ENCODE measurements at regions not wholly inside any gene's neighbourhood (a gene's known extent, or its start where the extent isn't known, plus 50 kb on each side); places are given as distances from the start of the nearest gene placed in this dataset.

GRCh38 chr10:106520698-106521097, 643.8 kb downstream of the SORCS1 start:
- no peak overlapping the region for H3K4me3 Mint-ChIP-seq
- ChIA-PET CTCF (no interaction called here), POLR2A (no interaction called here)
- H3K27ac Mint-ChIP-seq = no peak overlapping the region
- no peaks in the 10 kb centered on the region for H3K27me3 Mint-ChIP-seq
- H3K36me3 Mint-ChIP-seq (ENCODE audit: low read depth) = no peaks in the 10 kb centered on the region
- ATAC-seq (no peak), DNase-seq (no peak)
- intact Hi-C loops (cut with micrococcal nuclease) = no loop called here
- TF ChIP-seq CTCF (IDR thresholded peaks at IDR 0.05) = no peak
- H3K9me3 Mint-ChIP-seq = peaks cover 2% of the 10 kb centered on the region
- H3K4me1 Mint-ChIP-seq (ENCODE audit: low read depth) = no peaks in the 10 kb centered on the region

GRCh38 chr10:106519376-106520030, 645.0 kb downstream of the SORCS1 start:
- CTCF ChIA-PET = no interaction called here
- no peak for DNase-seq
- POLR2A ChIA-PET = no interaction called here
- Mint-ChIP-seq H3K4me3 (no peak overlapping the region), H3K4me1 (ENCODE audit: low read depth) (no peaks in the 10 kb centered on the region), H3K27me3 (no peaks in the 10 kb centered on the region), H3K9me3 (peaks cover 2% of the 10 kb centered on the region), H3K36me3 (ENCODE audit: low read depth) (no peaks in the 10 kb centered on the region), H3K27ac (no peak overlapping the region)
- TF ChIP-seq CTCF (IDR thresholded peaks at IDR 0.05) = no peak
- intact Hi-C loops (cut with micrococcal nuclease) = no loop called here
- no peak for ATAC-seq

- DNase-seq (no peak), ATAC-seq (no peak)
- Mint-ChIP-seq H3K36me3 (ENCODE audit: low read depth) (no peaks in the 10 kb centered on the region), H3K27me3 (no peaks in the 10 kb centered on the region), H3K4me1 (ENCODE audit: low read depth) (no peaks in the 10 kb centered on the region), H3K27ac (no peak overlapping the region), H3K9me3 (no peaks in the 10 kb centered on the region), H3K4me3 (no peak overlapping the region)
- ChIA-PET CTCF (no interaction called here), POLR2A (no interaction called here)
- no peak for TF ChIP-seq CTCF (IDR thresholded peaks at IDR 0.05)
- intact Hi-C loops (cut with micrococcal nuclease) = no loop called here
Observed at GRCh38 chr10:106515206-106515790, 649.2 kb downstream of the SORCS1 start.

GRCh38 chr10:106513352-106513771, 651.1 kb downstream of the SORCS1 start:
- H3K36me3 Mint-ChIP-seq (ENCODE audit: low read depth) = no peaks in the 10 kb centered on the region
- CTCF ChIA-PET = no interaction called here
- POLR2A ChIA-PET = no interaction called here

More at GRCh38 chr10:106513352-106513771, 651.1 kb downstream of the SORCS1 start:
- TF ChIP-seq CTCF (IDR thresholded peaks at IDR 0.05) = no peak
- no peak overlapping the region for H3K4me3 Mint-ChIP-seq
- no peaks in the 10 kb centered on the region for H3K9me3 Mint-ChIP-seq
- ATAC-seq (no peak), DNase-seq (no peak)
- intact Hi-C loops (cut with micrococcal nuclease) = no loop called here
- H3K27ac Mint-ChIP-seq = no peak overlapping the region
- H3K27me3 Mint-ChIP-seq = no peaks in the 10 kb centered on the region
- H3K4me1 Mint-ChIP-seq (ENCODE audit: low read depth) = no peaks in the 10 kb centered on the region
